ENCODE measurements at regions not wholly inside any gene's neighbourhood (a gene's known extent, or its start where the extent isn't known, plus 50 kb on each side); places are given as distances from the start of the nearest gene placed in this dataset.

DNA sequence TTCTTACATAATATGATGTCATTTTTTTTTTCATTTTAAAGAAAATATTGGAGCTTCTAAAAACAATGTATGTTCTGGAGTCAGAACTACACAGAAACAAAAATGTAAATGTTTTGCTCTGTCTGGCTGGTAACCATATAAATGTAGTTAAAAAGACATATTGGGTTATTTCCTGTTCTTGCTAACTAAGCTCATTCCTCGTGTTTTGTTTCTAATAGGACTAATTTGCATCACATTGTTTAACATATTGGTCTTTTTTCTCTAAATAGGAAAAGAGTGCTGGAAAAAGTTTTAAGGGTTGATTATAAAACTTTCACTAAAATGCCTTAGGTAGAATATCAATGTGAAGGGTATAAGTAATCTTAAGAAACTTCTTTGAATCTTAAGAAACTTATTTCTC lies 221.3 kb downstream of the SLC6A15 start:
- TF ChIP-seq SUZ12 (IDR thresholded peaks at IDR 0.05; ENCODE audit: extremely low read depth, insufficient read depth, insufficient read length) (no peak), YY1 (IDR thresholded peaks at IDR 0.05; ENCODE audit: insufficient read depth, insufficient read length) (no peak)
